WTC11 (cell line): ENCODE measurements at regions not wholly inside any gene's neighbourhood (a gene's known extent, or its start where the extent isn't known, plus 50 kb on each side); places are given as distances from the start of the nearest gene placed in this dataset.
"Not testable (repeated sequence)": the region's sequence is repeated elsewhere in the genome, so short reads cannot be mapped to it uniquely, and the experiment has no call there.

Experiments used
- CTCF ChIP-seq: fragments of 200-600 bp; IDR thresholded peaks from 2 replicates; pipeline ENCODE4 v1.8.0; 2022; ENCODE audit warnings: antibody characterized with exemption
- E2F5 ChIP-seq: sonication (generic); formaldehyde crosslinking; IDR thresholded peaks from 2 replicates; pipeline ENCODE4 v1.8.1; 2022; ENCODE audit warnings: mild to moderate bottlenecking, moderate library complexity, missing genetic modification reagents
- FOXK1 ChIP-seq: sonication (generic); formaldehyde crosslinking; IDR thresholded peaks from 2 replicates; pipeline ENCODE4 v1.8.0; 2022; ENCODE audit warnings: mild to moderate bottlenecking, moderate library complexity, missing genetic modification reagents
- MYBL2 ChIP-seq: sonication (generic); formaldehyde crosslinking; IDR thresholded peaks from 2 replicates; pipeline ENCODE4 v1.8.1; 2023; ENCODE audit warnings: mild to moderate bottlenecking, moderate library complexity, missing genetic modification reagents
- PREB ChIP-seq: sonication (generic); formaldehyde crosslinking; IDR thresholded peaks from 2 replicates; pipeline ENCODE4 v1.8.1; 2022; ENCODE audit warnings: mild to moderate bottlenecking, missing genetic modification reagents, moderate library complexity, borderline replicate concordance
- SP1 ChIP-seq: sonication (generic); formaldehyde crosslinking; conservative IDR thresholded peaks from 2 replicates; pipeline ENCODE4 v1.8.1; 2022; ENCODE audit warnings: missing genetic modification reagents
- TP53 ChIP-seq: sonication (generic); formaldehyde crosslinking; IDR thresholded peaks from 2 replicates; pipeline ENCODE4 v1.8.1; 2023; ENCODE audit warnings: mild to moderate bottlenecking, missing genetic modification reagents
- ZNF423 ChIP-seq: fragments of 250-450 bp; sonication (Bioruptor Pico); IDR thresholded peaks from 2 replicates; pipeline ENCODE4 v2.1.2; 2022; ENCODE audit warnings: mild to moderate bottlenecking, moderate library complexity
- TF ChIP-seq, protein P1 (sequence below): fragments of 250-450 bp; sonication (Bioruptor Pico); IDR thresholded peaks from 2 replicates; pipeline ENCODE4 v1.8.0; 2021; ENCODE audit warnings: mild to moderate bottlenecking

GRCh38 chr17:16844669-16845068 lies 127.2 kb downstream of the TNFRSF13B start:
- TF ChIP-seq E2F5; ZNF423 (CRISPR knock-in tag); CTCF; SP1 (CRISPR knock-in tag); MYBL2 (CRISPR knock-in tag); PREB (CRISPR knock-in tag); FOXK1 (CRISPR knock-in tag); TP53: not testable (repeated sequence)
- TF ChIP-seq, protein P1, sequence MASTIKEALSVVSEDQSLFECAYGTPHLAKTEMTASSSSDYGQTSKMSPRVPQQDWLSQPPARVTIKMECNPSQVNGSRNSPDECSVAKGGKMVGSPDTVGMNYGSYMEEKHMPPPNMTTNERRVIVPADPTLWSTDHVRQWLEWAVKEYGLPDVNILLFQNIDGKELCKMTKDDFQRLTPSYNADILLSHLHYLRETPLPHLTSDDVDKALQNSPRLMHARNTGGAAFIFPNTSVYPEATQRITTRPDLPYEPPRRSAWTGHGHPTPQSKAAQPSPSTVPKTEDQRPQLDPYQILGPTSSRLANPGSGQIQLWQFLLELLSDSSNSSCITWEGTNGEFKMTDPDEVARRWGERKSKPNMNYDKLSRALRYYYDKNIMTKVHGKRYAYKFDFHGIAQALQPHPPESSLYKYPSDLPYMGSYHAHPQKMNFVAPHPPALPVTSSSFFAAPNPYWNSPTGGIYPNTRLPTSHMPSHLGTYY (CRISPR knock-in tag) = not testable (repeated sequence)
